ENCODE measurements at regions not wholly inside any gene's neighbourhood (a gene's known extent, or its start where the extent isn't known, plus 50 kb on each side); places are given as distances from the start of the nearest gene placed in this dataset.

DNA sequence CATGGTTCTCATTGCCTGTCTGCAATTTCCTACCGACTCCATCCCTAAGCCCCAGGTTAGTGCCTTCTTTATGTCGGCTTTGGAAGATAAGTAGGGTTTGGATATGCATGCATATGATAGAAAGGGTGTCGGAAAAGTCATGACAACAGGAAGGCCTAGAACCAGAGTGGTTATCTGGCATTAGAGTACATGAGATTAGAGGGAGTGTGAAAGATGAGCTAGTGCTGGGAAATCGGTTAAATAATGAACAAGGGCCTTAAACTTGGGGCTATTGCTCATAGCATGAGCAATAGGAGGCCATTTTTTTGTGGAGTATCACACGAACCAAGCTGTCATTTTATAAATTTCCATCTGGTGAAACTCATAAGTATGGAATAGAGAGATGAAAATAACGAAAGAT, 54.0 kb upstream of the LPP start:
- TF ChIP-seq, protein P1, sequence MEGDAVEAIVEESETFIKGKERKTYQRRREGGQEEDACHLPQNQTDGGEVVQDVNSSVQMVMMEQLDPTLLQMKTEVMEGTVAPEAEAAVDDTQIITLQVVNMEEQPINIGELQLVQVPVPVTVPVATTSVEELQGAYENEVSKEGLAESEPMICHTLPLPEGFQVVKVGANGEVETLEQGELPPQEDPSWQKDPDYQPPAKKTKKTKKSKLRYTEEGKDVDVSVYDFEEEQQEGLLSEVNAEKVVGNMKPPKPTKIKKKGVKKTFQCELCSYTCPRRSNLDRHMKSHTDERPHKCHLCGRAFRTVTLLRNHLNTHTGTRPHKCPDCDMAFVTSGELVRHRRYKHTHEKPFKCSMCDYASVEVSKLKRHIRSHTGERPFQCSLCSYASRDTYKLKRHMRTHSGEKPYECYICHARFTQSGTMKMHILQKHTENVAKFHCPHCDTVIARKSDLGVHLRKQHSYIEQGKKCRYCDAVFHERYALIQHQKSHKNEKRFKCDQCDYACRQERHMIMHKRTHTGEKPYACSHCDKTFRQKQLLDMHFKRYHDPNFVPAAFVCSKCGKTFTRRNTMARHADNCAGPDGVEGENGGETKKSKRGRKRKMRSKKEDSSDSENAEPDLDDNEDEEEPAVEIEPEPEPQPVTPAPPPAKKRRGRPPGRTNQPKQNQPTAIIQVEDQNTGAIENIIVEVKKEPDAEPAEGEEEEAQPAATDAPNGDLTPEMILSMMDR (IDR thresholded peaks at IDR 0.05) = no peak
- no peak for TF ChIP-seq POLR2A (IDR thresholded peaks at IDR 0.05)

Data from Peyer's patch (tissue), 4 donors.